Skin of body (tissue), 1 donor: ENCODE measurements at regions not wholly inside any gene's neighbourhood (a gene's known extent, or its start where the extent isn't known, plus 50 kb on each side); places are given as distances from the start of the nearest gene placed in this dataset.
A peak's percentile ranks its signal among the peaks of the same experiment; 100 is the strongest.

ENCODE experiments used
- DNase-seq: peaks from one replicate; lab custom pipeline; 2025; lab: John Stamatoyannopoulos, UW

DNA sequence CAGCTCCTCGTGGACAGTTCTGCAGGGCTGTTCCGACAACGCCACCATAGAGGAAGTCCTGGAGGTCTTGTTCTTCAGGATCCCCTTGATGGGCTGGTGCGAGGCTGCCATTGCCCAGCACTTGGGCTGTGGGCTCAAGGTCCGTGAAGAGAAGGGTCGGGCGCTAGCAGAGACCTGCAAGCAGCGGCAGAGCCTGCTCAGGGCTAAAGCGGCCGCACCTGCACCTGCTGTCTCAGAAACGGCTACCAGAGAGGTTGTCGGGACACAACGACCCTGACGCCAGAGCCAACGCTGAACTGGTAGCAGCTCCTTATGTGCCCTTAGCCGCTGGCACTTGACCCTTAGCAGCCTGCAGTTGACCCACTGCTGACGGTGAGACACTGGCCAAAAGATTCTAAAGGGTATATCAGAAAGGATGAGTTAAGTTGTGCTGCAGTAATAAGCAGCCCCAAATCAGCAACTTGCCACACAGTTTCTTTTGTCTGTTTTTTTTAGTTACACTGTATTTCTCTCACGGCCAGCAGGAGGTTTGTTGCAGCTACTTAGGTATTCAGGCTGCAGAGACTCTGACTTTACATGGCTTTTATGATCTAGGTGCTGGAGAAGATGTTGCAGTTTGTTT, 55.5 kb upstream of the ST6GAL2 start:
- no peak for DNase-seq

DNA sequence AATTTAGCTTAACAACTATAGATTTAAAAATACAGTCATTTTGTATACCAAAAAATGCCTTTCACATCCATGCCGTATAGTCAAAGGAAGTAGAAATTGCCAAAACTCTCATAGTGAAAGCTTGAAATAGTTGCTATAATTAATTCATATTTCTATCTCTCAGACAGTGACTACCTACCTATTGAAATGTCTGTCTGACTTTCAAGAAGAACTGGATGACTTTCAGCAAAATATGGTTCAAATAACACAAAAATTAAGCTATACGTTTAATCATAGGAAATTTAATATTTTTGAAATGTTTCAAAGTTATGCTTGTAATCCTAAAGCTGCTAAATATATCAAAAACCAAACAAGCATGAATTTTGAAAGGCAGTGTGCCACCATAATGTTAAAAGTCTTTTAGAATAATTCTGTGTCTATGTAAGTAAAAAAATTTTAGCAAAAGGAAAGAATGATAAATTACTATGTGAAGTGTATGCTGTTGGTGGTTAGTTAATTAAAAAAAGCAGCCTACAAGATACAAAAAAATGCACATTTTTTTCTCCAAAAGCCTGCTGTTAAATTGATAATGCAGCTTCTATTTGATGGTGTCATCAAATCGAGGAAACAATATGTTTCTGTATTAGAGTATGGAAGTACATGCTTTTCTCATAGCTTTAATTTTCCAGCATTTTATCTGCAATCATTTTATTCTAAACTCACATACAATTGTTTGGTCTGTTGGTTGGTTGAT, 57.7 kb upstream of the ST6GAL2 start:
- no peak for DNase-seq

GRCh38 chr2:106944215-106944614, 58.2 kb upstream of the ST6GAL2 start:
- DNase-seq, result no peak

DNA sequence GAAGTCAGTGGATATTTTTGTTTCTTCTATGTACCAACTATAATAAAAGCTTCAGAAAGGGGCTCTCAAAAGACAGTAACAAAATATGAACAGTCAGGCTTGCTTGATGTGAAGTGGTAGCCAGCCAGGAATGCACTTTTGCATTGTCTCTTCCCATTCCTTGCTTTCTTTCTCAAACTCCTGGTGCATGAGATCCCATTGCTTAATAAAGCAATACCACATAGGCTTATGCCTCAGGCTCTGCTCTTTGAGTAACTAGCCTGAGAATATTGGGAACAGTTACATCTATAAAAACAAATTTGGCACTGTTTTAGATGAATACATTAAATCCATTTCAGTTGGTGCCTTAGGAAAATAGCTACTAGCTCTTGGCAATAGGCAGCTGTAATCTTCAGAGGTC, 62.6 kb upstream of the ST6GAL2 start:
- DNase-seq, result no peak

DNA sequence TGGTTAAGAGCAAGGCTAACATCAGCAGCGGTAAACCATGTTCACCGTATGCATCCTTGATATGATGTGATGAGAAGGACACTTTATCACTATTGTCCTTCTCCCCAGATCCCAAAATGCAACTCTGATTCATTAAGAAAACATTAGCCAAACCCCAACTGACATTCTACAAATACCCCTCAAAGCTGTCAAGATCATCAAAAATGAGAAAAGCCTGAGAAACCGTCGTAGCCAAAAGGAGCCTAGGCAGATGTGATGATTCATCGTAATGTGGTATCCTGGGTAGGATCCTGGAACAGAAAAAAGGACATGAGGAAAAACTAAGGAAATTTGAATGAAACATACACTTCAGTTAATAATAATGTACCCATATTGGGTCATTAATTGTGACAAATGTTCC, 67.3 kb upstream of the ST6GAL2 start:
- no peak for DNase-seq

GRCh38 chr2:106953779-106954178, 67.8 kb upstream of the ST6GAL2 start:
- DNase-seq, result no peak

DNA sequence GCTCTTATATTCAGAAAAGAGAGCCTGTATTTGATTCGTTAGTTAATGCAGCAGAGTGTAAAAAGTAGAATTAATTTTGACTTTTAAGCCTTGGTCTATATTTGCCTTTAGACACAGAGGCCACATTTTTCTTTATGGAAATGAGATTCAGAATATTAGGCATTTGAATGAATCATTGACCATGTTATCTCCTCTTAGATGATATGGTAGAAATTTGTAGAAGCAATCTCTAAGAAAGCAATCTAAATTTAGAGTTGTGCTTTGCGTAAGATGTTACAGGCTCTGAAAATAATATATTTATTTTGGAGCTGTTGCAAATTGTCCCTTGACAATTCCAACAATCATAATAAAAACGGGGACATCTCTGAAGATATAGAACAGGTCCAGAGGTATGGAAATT, 68.3 kb upstream of the ST6GAL2 start:
- DNase-seq, result no peak

DNA sequence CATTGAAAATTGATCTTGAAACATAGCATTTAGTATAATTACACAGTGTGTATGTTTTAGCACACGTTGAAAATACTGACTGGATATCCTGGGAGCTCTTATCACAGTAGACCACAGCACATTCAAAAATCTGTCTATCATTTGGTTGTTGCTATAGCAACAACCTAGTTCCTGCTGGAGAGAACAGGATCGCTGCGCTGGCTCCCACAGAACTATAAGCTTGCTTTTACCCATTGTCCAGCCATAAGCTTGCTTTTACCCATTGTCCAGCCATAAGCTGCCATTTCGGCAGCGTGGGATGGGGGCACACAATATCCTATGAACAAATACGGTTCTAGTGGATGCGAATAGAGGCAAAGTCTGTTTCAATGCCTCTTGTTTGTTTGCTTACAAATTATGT, 70.4 kb upstream of the ST6GAL2 start:
- DNase-seq, result no peak

DNA sequence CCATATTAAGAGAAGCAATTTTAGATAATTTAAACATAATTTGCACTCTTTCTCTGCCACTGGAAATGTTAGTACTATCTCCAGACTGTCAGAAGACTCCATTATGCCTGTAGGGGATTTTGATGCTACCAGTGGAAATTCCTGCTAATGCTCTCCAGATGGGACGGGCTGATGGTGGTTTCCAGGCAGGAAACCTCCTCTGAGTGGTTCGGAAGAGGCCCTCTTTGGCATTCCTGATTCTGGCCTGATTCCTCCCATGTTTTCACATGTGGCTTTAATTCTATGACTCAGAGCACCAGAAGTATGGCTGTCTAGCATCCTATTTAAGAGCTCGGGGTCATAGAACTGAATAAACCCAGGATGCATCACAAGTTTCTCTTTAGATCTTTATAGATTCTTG, 70.9 kb upstream of the ST6GAL2 start:
- DNase-seq, result peak; percentile 95

DNA sequence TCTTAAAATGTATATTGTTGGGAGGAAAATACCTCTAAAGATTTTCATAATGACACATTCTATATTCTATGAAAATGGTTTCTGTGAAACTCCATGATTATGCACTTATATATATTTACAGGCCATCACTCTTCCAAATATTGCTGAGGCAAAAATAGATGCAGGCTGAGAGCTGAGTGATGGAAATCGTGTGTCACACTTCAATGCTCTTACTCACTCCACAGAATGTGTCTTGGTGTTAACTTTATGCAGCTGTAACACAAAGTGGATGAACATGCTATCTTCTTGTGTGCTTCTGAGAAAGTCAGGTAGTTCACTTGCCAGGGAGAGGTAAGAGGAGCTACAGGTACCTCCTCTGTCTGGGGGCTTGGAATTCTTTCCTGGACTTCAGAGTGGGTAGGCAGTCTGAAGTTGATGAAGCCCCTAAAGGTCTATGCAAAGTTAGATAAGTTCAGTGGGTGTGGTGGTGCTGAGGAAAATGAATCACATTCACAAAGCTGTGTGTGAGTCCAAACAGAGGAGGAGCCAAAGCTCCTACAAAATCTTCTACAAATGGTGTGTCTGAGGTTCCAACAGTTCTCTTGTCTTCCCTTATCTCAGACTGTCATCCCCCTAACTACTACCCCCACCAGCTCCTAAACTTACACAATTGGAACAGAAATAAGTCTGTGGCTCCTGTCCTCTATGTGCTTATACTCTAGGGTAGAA, 74.2 kb upstream of the ST6GAL2 start:
- no peak for DNase-seq

- no peak for DNase-seq
Measured at GRCh38 chr2:106960683-106961161, 74.8 kb upstream of the ST6GAL2 start.

DNA sequence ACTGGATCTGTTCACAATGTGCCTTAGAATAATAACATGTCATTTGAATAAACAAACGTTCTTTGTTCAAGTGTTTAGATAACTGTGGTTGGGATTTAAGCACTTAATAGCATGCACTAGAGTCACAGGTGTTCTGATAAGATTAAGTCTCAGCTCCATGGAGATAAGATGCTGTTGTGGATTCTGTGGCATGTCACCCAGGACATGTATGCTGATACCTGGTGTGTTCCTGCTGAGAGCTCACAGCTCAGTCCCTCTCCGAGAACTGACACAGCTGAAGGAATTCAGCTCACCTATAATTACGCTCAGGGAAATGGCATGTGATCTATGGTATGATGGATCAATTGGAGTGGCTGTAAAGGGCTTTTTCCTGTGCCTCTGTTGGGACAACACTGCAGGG, 75.4 kb upstream of the ST6GAL2 start:
- DNase-seq, result no peak

- no peak for DNase-seq
Measured at GRCh38 chr2:106963156-106963555, 77.2 kb upstream of the ST6GAL2 start.

GRCh38 chr2:106963893-106964292, 77.9 kb upstream of the ST6GAL2 start:
- no peak for DNase-seq

GRCh38 chr2:106965611-106966010, 79.6 kb upstream of the ST6GAL2 start:
- DNase-seq, result no peak

GRCh38 chr2:106969777-106970176, 83.8 kb upstream of the ST6GAL2 start:
- no peak for DNase-seq

- no peak for DNase-seq
Measured at GRCh38 chr2:106970471-106971261, 84.7 kb upstream of the ST6GAL2 start.

DNA sequence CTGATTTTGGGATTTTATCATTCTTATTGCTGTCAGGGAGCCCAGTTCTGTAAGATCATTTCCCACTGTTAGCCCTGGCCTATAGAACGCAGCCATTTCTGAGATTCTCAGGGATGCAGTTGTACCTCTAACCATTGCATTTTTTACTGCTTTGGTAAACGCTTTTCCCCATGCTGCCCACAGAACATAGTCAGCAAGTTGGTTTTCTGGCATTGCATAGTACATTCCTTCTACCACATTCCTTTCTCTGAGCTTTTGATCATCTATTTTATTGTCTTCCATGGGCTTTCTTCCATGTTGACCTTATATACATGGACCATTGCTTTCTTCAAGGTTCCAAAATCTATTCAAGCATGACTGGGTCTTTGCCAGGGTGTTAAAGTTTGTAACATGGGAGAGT, 86.8 kb upstream of the ST6GAL2 start:
- no peak for DNase-seq

GRCh38 chr2:106974891-106975290, 88.9 kb upstream of the ST6GAL2 start:
- DNase-seq, result no peak

- no peak for DNase-seq
Measured at GRCh38 chr2:106975641-106976040, 89.7 kb upstream of the ST6GAL2 start.

GRCh38 chr2:106976548-106976947, 90.6 kb upstream of the ST6GAL2 start:
- no peak for DNase-seq

GRCh38 chr2:106977717-106978116, 91.8 kb upstream of the ST6GAL2 start:
- DNase-seq, result peak; percentile 8
